HG02973 (cell line): ENCODE measurements at regions not wholly inside any gene's neighbourhood (a gene's known extent, or its start where the extent isn't known, plus 50 kb on each side); places are given as distances from the start of the nearest gene placed in this dataset.
"Not testable (repeated sequence)": the region's sequence is repeated elsewhere in the genome, so short reads cannot be mapped to it uniquely, and the experiment has no call there.

ENCODE experiments used
- ATAC-seq: cut with Tn5 transposase; IDR thresholded peaks from one replicate; pipeline ENCODE4 v1.9.1; 2021; ENCODE audit warnings: moderate library complexity; ENCODE audit not compliant: unreplicated experiment

- ATAC-seq = no peak
Observed at GRCh38 chr10:29797616-29798015, 162.8 kb upstream of the SVIL start.

- ATAC-seq = no peak
Observed at GRCh38 chr10:29795850-29796249, 161.1 kb upstream of the SVIL start.

- no peak for ATAC-seq
Observed at GRCh38 chr10:29794776-29795611, 160.2 kb upstream of the SVIL start.

- ATAC-seq = no peak
Observed at GRCh38 chr10:29791773-29792172, 157.0 kb upstream of the SVIL start.

- ATAC-seq = no peak
Observed at GRCh38 chr10:29790207-29790606, 155.4 kb upstream of the SVIL start.

- ATAC-seq = no peak
Observed at GRCh38 chr10:29788113-29788512, 153.3 kb upstream of the SVIL start.

GRCh38 chr10:29785701-29786100 is 150.9 kb upstream of the SVIL start:
- ATAC-seq = no peak

- no peak for ATAC-seq
Observed at GRCh38 chr10:29784175-29784773, 149.5 kb upstream of the SVIL start.

- ATAC-seq = no peak
Observed at GRCh38 chr10:29783201-29783947, 148.6 kb upstream of the SVIL start.

GRCh38 chr10:29780639-29781038 is 145.9 kb upstream of the SVIL start:
- ATAC-seq = no peak

- ATAC-seq = no peak
Observed at GRCh38 chr10:29780096-29780495, 145.3 kb upstream of the SVIL start.

- no peak for ATAC-seq
Observed at GRCh38 chr10:29776246-29776645, 141.5 kb upstream of the SVIL start.

- ATAC-seq = no peak
Observed at GRCh38 chr10:29774475-29774874, 139.7 kb upstream of the SVIL start.

- ATAC-seq = no peak
Observed at GRCh38 chr10:29773675-29774091, 138.9 kb upstream of the SVIL start.

- ATAC-seq = no peak
Observed at GRCh38 chr10:29772403-29772802, 137.6 kb upstream of the SVIL start.

GRCh38 chr10:29771376-29771775 is 136.6 kb upstream of the SVIL start:
- no peak for ATAC-seq

GRCh38 chr10:29769277-29769676 is 134.5 kb upstream of the SVIL start:
- not testable (repeated sequence) for ATAC-seq

- no peak for ATAC-seq
Observed at GRCh38 chr10:29767968-29768367, 133.2 kb upstream of the SVIL start.

GRCh38 chr10:29766753-29767152 is 132.0 kb upstream of the SVIL start:
- no peak for ATAC-seq

GRCh38 chr10:29765330-29765729 is 130.6 kb upstream of the SVIL start:
- no peak for ATAC-seq

GRCh38 chr10:29763396-29763795 is 128.6 kb upstream of the SVIL start:
- no peak for ATAC-seq

GRCh38 chr10:29761916-29762315 is 127.1 kb upstream of the SVIL start:
- ATAC-seq = no peak
